ENCODE measurements at regions not wholly inside any gene's neighbourhood (a gene's known extent, or its start where the extent isn't known, plus 50 kb on each side); places are given as distances from the start of the nearest gene placed in this dataset.

DNA sequence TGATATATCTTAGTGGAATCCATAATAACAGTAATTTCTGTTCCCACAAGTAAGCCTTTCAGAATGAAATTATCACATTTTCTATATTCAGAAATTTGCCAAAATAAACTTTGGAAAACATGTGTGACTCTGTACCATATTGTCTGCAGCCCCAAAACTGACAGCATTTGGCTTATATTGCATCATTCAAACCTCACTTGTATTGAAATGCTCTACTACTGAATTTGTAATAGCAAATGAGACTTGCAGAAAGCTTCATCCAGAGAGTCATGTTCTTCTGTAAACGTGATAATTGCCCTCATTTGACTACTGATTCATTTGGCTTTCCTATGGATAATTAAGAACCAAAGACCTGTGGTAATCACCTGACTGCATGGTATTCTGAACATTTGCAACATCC lies 1249.5 kb upstream of the CDH18 start:
- TF ChIP-seq, protein P1, sequence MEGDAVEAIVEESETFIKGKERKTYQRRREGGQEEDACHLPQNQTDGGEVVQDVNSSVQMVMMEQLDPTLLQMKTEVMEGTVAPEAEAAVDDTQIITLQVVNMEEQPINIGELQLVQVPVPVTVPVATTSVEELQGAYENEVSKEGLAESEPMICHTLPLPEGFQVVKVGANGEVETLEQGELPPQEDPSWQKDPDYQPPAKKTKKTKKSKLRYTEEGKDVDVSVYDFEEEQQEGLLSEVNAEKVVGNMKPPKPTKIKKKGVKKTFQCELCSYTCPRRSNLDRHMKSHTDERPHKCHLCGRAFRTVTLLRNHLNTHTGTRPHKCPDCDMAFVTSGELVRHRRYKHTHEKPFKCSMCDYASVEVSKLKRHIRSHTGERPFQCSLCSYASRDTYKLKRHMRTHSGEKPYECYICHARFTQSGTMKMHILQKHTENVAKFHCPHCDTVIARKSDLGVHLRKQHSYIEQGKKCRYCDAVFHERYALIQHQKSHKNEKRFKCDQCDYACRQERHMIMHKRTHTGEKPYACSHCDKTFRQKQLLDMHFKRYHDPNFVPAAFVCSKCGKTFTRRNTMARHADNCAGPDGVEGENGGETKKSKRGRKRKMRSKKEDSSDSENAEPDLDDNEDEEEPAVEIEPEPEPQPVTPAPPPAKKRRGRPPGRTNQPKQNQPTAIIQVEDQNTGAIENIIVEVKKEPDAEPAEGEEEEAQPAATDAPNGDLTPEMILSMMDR (IDR thresholded peaks at IDR 0.05) = no peak
- no peak for TF ChIP-seq EZH2 (IDR thresholded peaks at IDR 0.05)

All from neural progenitor cell (in vitro differentiated cells).